ENCODE measurements at regions not wholly inside any gene's neighbourhood (a gene's known extent, or its start where the extent isn't known, plus 50 kb on each side); places are given as distances from the start of the nearest gene placed in this dataset.

- DNase-seq, result no peak
- TF ChIP-seq, protein P1, sequence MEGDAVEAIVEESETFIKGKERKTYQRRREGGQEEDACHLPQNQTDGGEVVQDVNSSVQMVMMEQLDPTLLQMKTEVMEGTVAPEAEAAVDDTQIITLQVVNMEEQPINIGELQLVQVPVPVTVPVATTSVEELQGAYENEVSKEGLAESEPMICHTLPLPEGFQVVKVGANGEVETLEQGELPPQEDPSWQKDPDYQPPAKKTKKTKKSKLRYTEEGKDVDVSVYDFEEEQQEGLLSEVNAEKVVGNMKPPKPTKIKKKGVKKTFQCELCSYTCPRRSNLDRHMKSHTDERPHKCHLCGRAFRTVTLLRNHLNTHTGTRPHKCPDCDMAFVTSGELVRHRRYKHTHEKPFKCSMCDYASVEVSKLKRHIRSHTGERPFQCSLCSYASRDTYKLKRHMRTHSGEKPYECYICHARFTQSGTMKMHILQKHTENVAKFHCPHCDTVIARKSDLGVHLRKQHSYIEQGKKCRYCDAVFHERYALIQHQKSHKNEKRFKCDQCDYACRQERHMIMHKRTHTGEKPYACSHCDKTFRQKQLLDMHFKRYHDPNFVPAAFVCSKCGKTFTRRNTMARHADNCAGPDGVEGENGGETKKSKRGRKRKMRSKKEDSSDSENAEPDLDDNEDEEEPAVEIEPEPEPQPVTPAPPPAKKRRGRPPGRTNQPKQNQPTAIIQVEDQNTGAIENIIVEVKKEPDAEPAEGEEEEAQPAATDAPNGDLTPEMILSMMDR (IDR thresholded peaks at IDR 0.05), result no peak
- intact Hi-C loops (cut with DNase I; ENCODE audit: low total_unique reads), result no loop called here
- Histone ChIP-seq H3K4me1 (no peaks in the 10 kb centered on the region), H3K9me3 (no peaks in the 10 kb centered on the region), H3K27ac (no peak overlapping the region), H3K27me3 (no peaks in the 10 kb centered on the region), H3K4me3 (no peak overlapping the region), H3K36me3 (no peaks in the 10 kb centered on the region)
Measured at GRCh38 chrX:84611843-84612636, 109.8 kb upstream of the HDX start.

DNA sequence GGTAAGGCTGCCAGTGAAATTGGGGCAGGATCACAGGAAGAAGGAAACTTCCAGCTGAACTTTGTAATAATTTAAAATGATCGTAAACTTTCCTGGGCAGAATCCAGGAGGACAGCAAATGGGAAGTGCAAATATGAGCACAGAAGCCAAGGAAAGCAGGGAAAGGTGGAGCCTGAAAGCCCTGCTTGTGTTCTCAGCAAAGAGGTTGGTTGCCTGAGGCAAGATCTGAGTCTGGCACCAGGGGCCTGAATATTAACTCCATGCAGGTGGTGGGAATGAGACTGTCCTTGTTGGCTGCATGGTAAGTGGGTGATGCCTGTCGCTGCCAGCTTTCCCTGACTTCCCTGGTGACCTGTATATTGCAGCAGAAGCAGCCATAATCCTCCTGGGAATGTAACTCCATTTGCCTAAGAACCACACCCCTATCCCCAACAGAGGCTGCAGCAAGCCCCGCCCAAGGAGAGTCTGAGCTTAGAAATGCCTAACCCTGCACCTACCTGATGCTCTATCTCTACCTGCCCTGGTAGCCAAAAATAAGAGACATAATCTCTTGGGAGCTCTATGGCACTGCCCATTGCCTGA is 132.0 kb upstream of the HDX start:
- Histone ChIP-seq H3K36me3 (no peaks in the 10 kb centered on the region), H3K4me1 (no peaks in the 10 kb centered on the region), H3K27me3 (no peaks in the 10 kb centered on the region), H3K27ac (no peak overlapping the region), H3K9me3 (no peaks in the 10 kb centered on the region), H3K4me3 (no peak overlapping the region)
- DNase-seq, result no peak
- TF ChIP-seq, protein P1 (IDR thresholded peaks at IDR 0.05), result no peak
- intact Hi-C loops (cut with DNase I; ENCODE audit: low total_unique reads), result no loop called here

- DNase-seq, result no peak
- intact Hi-C loops (cut with DNase I; ENCODE audit: low total_unique reads), result no loop called here
- no peaks in the 10 kb centered on the region for H3K4me1 ChIP-seq
Measured at GRCh38 chrX:84666086-84666485, 163.8 kb upstream of the HDX start.

GRCh38 chrX:84690228-84690627 is 188.0 kb upstream of the HDX start:
- H3K27me3 ChIP-seq, result no peaks in the 10 kb centered on the region
- H3K27ac ChIP-seq, result no peak overlapping the region
- H3K4me1 ChIP-seq, result no peaks in the 10 kb centered on the region
- intact Hi-C loops (cut with DNase I; ENCODE audit: low total_unique reads), result no loop called here
- H3K36me3 ChIP-seq, result no peaks in the 10 kb centered on the region
- TF ChIP-seq, protein P1 (IDR thresholded peaks at IDR 0.05), result no peak
- DNase-seq, result no peak
- no peaks in the 10 kb centered on the region for H3K9me3 ChIP-seq
- no peak overlapping the region for H3K4me3 ChIP-seq

More at GRCh38 chrX:84666086-84666485, 163.8 kb upstream of the HDX start:
- Histone ChIP-seq H3K27ac (no peak overlapping the region), H3K27me3 (no peaks in the 10 kb centered on the region), H3K4me3 (no peak overlapping the region), H3K36me3 (no peaks in the 10 kb centered on the region), H3K9me3 (no peaks in the 10 kb centered on the region)
- TF ChIP-seq, protein P1 (IDR thresholded peaks at IDR 0.05), result no peak

- intact Hi-C loops (cut with DNase I; ENCODE audit: low total_unique reads), result no loop called here
Measured at GRCh38 chrX:84709987-84710386, 207.7 kb upstream of the HDX start.

More at GRCh38 chrX:84709987-84710386, 207.7 kb upstream of the HDX start:
- no peak for DNase-seq
- Histone ChIP-seq H3K27ac (no peak overlapping the region), H3K36me3 (no peaks in the 10 kb centered on the region), H3K27me3 (no peaks in the 10 kb centered on the region), H3K4me1 (no peaks in the 10 kb centered on the region), H3K9me3 (no peaks in the 10 kb centered on the region), H3K4me3 (no peak overlapping the region)
- TF ChIP-seq, protein P1 (IDR thresholded peaks at IDR 0.05), result no peak
